DOHH2 (cell line): ENCODE measurements at regions not wholly inside any gene's neighbourhood (a gene's known extent, or its start where the extent isn't known, plus 50 kb on each side); places are given as distances from the start of the nearest gene placed in this dataset.

Experiments used
- H3F3A ChIP-seq: fragments of 200-600 bp; sonication (generic), shearing (Covaris generic); 2 replicates; pipeline ENCODE4 v1.6.0; 2016; ENCODE audit warnings: antibody characterized with exemption, mild to moderate bottlenecking; ENCODE audit not compliant: control insufficient read depth, insufficient read depth
- H3K27ac ChIP-seq: fragments of 200-600 bp; sonication (generic); 2 replicates; pipeline ENCODE4 v1.5.1; 2014; ENCODE audit warnings: low read depth, mild to moderate bottlenecking, low read length, moderate library complexity
- H3K27me3 ChIP-seq: fragments of 200-600 bp; sonication (generic); 2 replicates; pipeline ENCODE4 v1.6.1; 2014; ENCODE audit warnings: mild to moderate bottlenecking, low read length, mixed read lengths; ENCODE audit not compliant: control insufficient read depth
- H3K36me3 ChIP-seq: fragments of 200-600 bp; sonication (generic); 2 replicates; pipeline ENCODE4 v1.6.1; 2014; ENCODE audit warnings: mild to moderate bottlenecking, low read length, moderate library complexity, mixed read lengths; ENCODE audit not compliant: control insufficient read depth
- H3K4me1 ChIP-seq: fragments of 200-600 bp; sonication (generic); 2 replicates; pipeline ENCODE4 v1.6.1; 2014; ENCODE audit warnings: mild to moderate bottlenecking, low read length, mixed read lengths; ENCODE audit not compliant: control insufficient read depth
- H3K4me2 ChIP-seq: fragments of 200-600 bp; sonication (generic); 2 replicates; pipeline ENCODE4 v1.6.0; 2014; ENCODE audit warnings: mild to moderate bottlenecking, low read length, moderate library complexity
- H3K4me3 ChIP-seq: fragments of 200-600 bp; sonication (generic); 2 replicates; pipeline ENCODE4 v1.5.1; 2014; ENCODE audit warnings: mild to moderate bottlenecking, low read length, mixed read lengths
- H3K79me2 ChIP-seq: fragments of 200-600 bp; sonication (generic); 2 replicates; pipeline ENCODE4 v1.6.1; 2014; ENCODE audit warnings: mild to moderate bottlenecking, low read length, mixed read lengths; ENCODE audit not compliant: control insufficient read depth
- H3K9me2 ChIP-seq: fragments of 200-600 bp; sonication (generic); replicated peaks from 2 replicates; pipeline ENCODE4 v1.6.1; 2014; ENCODE audit warnings: mild to moderate bottlenecking, low read length, mixed read lengths; ENCODE audit not compliant: control insufficient read depth
- H3K9me3 ChIP-seq: fragments of 200-600 bp; sonication (generic); 2 replicates; pipeline ENCODE4 v1.6.1; 2014; ENCODE audit warnings: antibody characterized with exemption, low read length, mixed read lengths; ENCODE audit not compliant: control insufficient read depth, insufficient read depth
- H4K20me1 ChIP-seq: fragments of 200-600 bp; sonication (generic); 2 replicates; pipeline ENCODE4 v1.6.0; 2014; ENCODE audit warnings: low read depth, mild to moderate bottlenecking, antibody characterized with exemption, low read length, moderate library complexity; ENCODE audit not compliant: control insufficient read depth, insufficient read depth
- CTCF ChIP-seq: fragments of 200-600 bp; sonication (generic); IDR thresholded peaks from one replicate; pipeline ENCODE4 v1.5.1; 2014; ENCODE audit warnings: antibody characterized with exemption, mild to moderate bottlenecking, low read depth, low read length; ENCODE audit not compliant: poor library complexity, severe bottlenecking
- EZH2phosphoT487 ChIP-seq: fragments of 200-600 bp; sonication (generic); IDR thresholded peaks from 2 replicates; pipeline ENCODE4 v1.6.1; 2017; ENCODE audit warnings: borderline replicate concordance, mild to moderate bottlenecking, antibody characterized with exemption, low read length, moderate library complexity, mixed read lengths

- H3K9me3 ChIP-seq: no peaks in the 10 kb centered on the region
- TF ChIP-seq EZH2phosphoT487 (no peak), CTCF (no peak)
- H3K27ac ChIP-seq: no peak overlapping the region
- no peaks in the 10 kb centered on the region for H3K27me3 ChIP-seq
- H3K4me3 ChIP-seq: no peak overlapping the region
- no peaks in the 10 kb centered on the region for H3K9me2 ChIP-seq
- no peaks in the 10 kb centered on the region for H3F3A ChIP-seq
- no peaks in the 10 kb centered on the region for H3K36me3 ChIP-seq
- no peaks in the 10 kb centered on the region for H3K4me1 ChIP-seq
- H3K79me2 ChIP-seq: no peaks in the 10 kb centered on the region
- no peaks in the 10 kb centered on the region for H4K20me1 ChIP-seq
- H3K4me2 ChIP-seq: no peak overlapping the region
Measured at GRCh38 chr4:11214281-11214680, 214.4 kb downstream of the HS3ST1 start.

- Histone ChIP-seq H3K9me2 (no peaks in the 10 kb centered on the region), H3K4me3 (no peak overlapping the region), H3K9me3 (peaks cover 9% of the 10 kb centered on the region; the same call in 1 of the 2 replicates), H3F3A (no peaks in the 10 kb centered on the region), H3K79me2 (no peaks in the 10 kb centered on the region), H3K36me3 (no peaks in the 10 kb centered on the region), H3K4me1 (no peaks in the 10 kb centered on the region), H4K20me1 (no peaks in the 10 kb centered on the region), H3K4me2 (no peak overlapping the region), H3K27me3 (no peaks in the 10 kb centered on the region), H3K27ac (no peak overlapping the region)
- TF ChIP-seq CTCF: no peak
- TF ChIP-seq EZH2phosphoT487: no peak
Measured at GRCh38 chr4:11209826-11210225, 218.9 kb downstream of the HS3ST1 start.

- Histone ChIP-seq H4K20me1 (no peaks in the 10 kb centered on the region), H3K4me1 (no peaks in the 10 kb centered on the region), H3K36me3 (no peaks in the 10 kb centered on the region), H3F3A (no peaks in the 10 kb centered on the region), H3K9me2 (no peaks in the 10 kb centered on the region), H3K79me2 (no peaks in the 10 kb centered on the region), H3K9me3 (no peaks in the 10 kb centered on the region), H3K4me3 (no peak overlapping the region), H3K4me2 (no peak overlapping the region), H3K27me3 (no peaks in the 10 kb centered on the region), H3K27ac (no peak overlapping the region)
- no peak for TF ChIP-seq CTCF
- TF ChIP-seq EZH2phosphoT487: no peak
Measured at GRCh38 chr4:11201256-11201655, 227.4 kb downstream of the HS3ST1 start.
